IMR-90 (cell line): ENCODE measurements at regions not wholly inside any gene's neighbourhood (a gene's known extent, or its start where the extent isn't known, plus 50 kb on each side); places are given as distances from the start of the nearest gene placed in this dataset.

ENCODE experiments used
- ATAC-seq: fragments of 200-7000 bp; cut with Tn5 transposase; 2 replicates; pipeline ENCODE4 v1.9.1; 2020; ENCODE audit warnings: low read depth, mild to moderate bottlenecking, moderate library complexity
- BruUV-seq: library from RNA; stranded (reverse); fragments of 400-500 nt; replicated peaks from 2 replicates; lab custom pipeline; 2021; lab: Mats Ljungman, UMichigan
- CTCF ChIA-PET: fragments of 300-600 bp; formaldehyde crosslinking; extraction: SDS; loops from one replicate; lab custom pipeline; 2021; ENCODE audit warnings: antibody characterized with exemption; lab: Yijun Ruan, JAX
- POLR2A ChIA-PET: fragments of 300-600 bp; sonication (Branson Sonifier 250); formaldehyde crosslinking; loops from one replicate; lab custom pipeline; 2022; ENCODE audit warnings: antibody characterized with exemption; ENCODE audit not compliant: unreplicated experiment; lab: Charles Lee
- DNase-seq: peaks from one replicate; pipeline ENCODE4 v3.0.0; 2013
- H2AFZ ChIP-seq: replicated peaks from 2 replicates; pipeline ENCODE3; 2013; ENCODE audit warnings: low read length, mild to moderate bottlenecking; ENCODE audit not compliant: poor library complexity
- H2AK5ac ChIP-seq: 2 replicates; pipeline ENCODE4 v1.6.1; 2013; ENCODE audit warnings: low read depth, low read length, inconsistent platforms
- H2AK9ac ChIP-seq: replicated peaks from 2 replicates; pipeline ENCODE3; 2013; ENCODE audit warnings: mild to moderate bottlenecking, low read depth, low read length, moderate library complexity; ENCODE audit not compliant: poor library complexity
- H2BK120ac ChIP-seq: 2 replicates; pipeline ENCODE4 v1.6.1; 2013; ENCODE audit warnings: low read depth, low read length, inconsistent platforms
- H2BK15ac ChIP-seq: 3 replicates; pipeline ENCODE4 v1.6.1; 2013; ENCODE audit warnings: low read depth, low read length, inconsistent platforms
- H2BK20ac ChIP-seq: 2 replicates; pipeline ENCODE4 v1.6.1; 2013; ENCODE audit warnings: low read depth, mild to moderate bottlenecking, inconsistent platforms, low read length, moderate library complexity
- H2BK5ac ChIP-seq: 2 replicates; pipeline ENCODE4 v1.6.1; 2013; ENCODE audit warnings: mild to moderate bottlenecking, low read depth, low read length, inconsistent platforms; ENCODE audit not compliant: poor library complexity, severe bottlenecking
- H3K14ac ChIP-seq: replicated peaks from 2 replicates; pipeline ENCODE4 v1.6.1; 2013; ENCODE audit warnings: low read depth, low read length, inconsistent platforms
- H3K18ac ChIP-seq: 2 replicates; pipeline ENCODE4 v1.6.1; 2013; ENCODE audit warnings: low read depth, low read length, control low read depth
- H3K23ac ChIP-seq: 2 replicates; pipeline ENCODE4 v1.6.1; 2013; ENCODE audit warnings: low read depth, low read length, inconsistent platforms
- H3K27ac ChIP-seq: 2 replicates; pipeline ENCODE4 v1.5.1; 2013; ENCODE audit warnings: mild to moderate bottlenecking, control low read depth, low read length; ENCODE audit not compliant: insufficient read depth
- H3K27me3 ChIP-seq: 2 replicates; pipeline ENCODE4 v1.6.1; 2013; ENCODE audit warnings: low read length; ENCODE audit not compliant: control insufficient read depth, insufficient read depth
- H3K36me3 ChIP-seq: 2 replicates; pipeline ENCODE4 v1.6.1; 2013; ENCODE audit warnings: low read length, mixed read lengths; ENCODE audit not compliant: control insufficient read depth, insufficient read depth
- H3K4ac ChIP-seq: 2 replicates; pipeline ENCODE4 v1.6.1; 2013; ENCODE audit warnings: low read depth, low read length, inconsistent platforms
- H3K4me1 ChIP-seq: 2 replicates; pipeline ENCODE4 v1.6.1; 2013; ENCODE audit warnings: low read length, mixed read lengths; ENCODE audit not compliant: control insufficient read depth, insufficient read depth
- H3K4me2 ChIP-seq: 2 replicates; pipeline ENCODE4 v1.6.1; 2013; ENCODE audit warnings: low read depth, mild to moderate bottlenecking, control low read depth, low read length, moderate library complexity
- H3K4me3 ChIP-seq: 2 replicates; pipeline ENCODE4 v1.5.1; 2013; ENCODE audit warnings: low read depth, mild to moderate bottlenecking, control low read depth, low read length, moderate library complexity; ENCODE audit not compliant: insufficient read depth
- H3K56ac ChIP-seq: 2 replicates; pipeline ENCODE4 v1.6.1; 2013; ENCODE audit warnings: low read length, inconsistent platforms; ENCODE audit not compliant: insufficient read depth; ENCODE audit errors: extremely low read depth
- H3K79me1 ChIP-seq, 2 experiments: 2 replicates each; pipeline ENCODE4 v1.6.1; 2013; ENCODE audit warnings: low read length in 2 of 2, inconsistent platforms in 1 of 2, low read depth in 1 of 2
- H3K9ac ChIP-seq: 2 replicates; pipeline ENCODE4 v1.6.1; 2013; ENCODE audit warnings: low read depth, low read length, control low read depth
- H3K9me1 ChIP-seq: 2 replicates; pipeline ENCODE4 v1.6.1; 2013; ENCODE audit warnings: low read length, inconsistent platforms; ENCODE audit not compliant: insufficient read depth
- H3K9me3 ChIP-seq: 2 replicates; pipeline ENCODE4 v1.6.1; 2013; ENCODE audit warnings: low read length; ENCODE audit not compliant: control insufficient read depth, insufficient read depth
- H4K20me1 ChIP-seq: 2 replicates; pipeline ENCODE4 v1.6.1; 2013; ENCODE audit warnings: low read length, inconsistent platforms; ENCODE audit not compliant: insufficient read depth
- H4K5ac ChIP-seq: 2 replicates; pipeline ENCODE4 v1.6.1; 2013; ENCODE audit warnings: mild to moderate bottlenecking, low read depth, low read length, control low read depth
- H4K8ac ChIP-seq, 2 experiments: 2 replicates each; pipeline ENCODE4 v1.6.1; 2013; ENCODE audit warnings: low read depth in 2 of 2, low read length in 2 of 2, control low read depth in 1 of 2, inconsistent platforms in 1 of 2
- H4K91ac ChIP-seq: 2 replicates; pipeline ENCODE4 v1.6.1; 2013; ENCODE audit warnings: low read depth, low read length, inconsistent platforms; ENCODE audit not compliant: insufficient read depth
- CHD1 ChIP-seq: IDR thresholded peaks from 2 replicates; pipeline ENCODE4 v1.6.1; 2012; ENCODE audit warnings: low read depth, low read length, improper control_type of control experiment
- CTCF ChIP-seq: conservative IDR thresholded peaks from 2 replicates; pipeline ENCODE4 v1.5.1; 2012; ENCODE audit warnings: mild to moderate bottlenecking, low read depth, low read length, improper control_type of control experiment
- MAFK ChIP-seq: IDR thresholded peaks from 2 replicates; pipeline ENCODE4 v1.6.1; 2012; ENCODE audit warnings: low read depth, low read length, improper control_type of control experiment
- MAZ ChIP-seq: IDR thresholded peaks from 2 replicates; pipeline ENCODE4 v1.6.1; 2012; ENCODE audit warnings: low read depth, mild to moderate bottlenecking, low read length, improper control_type of control experiment, moderate library complexity, borderline replicate concordance
- MXI1 ChIP-seq: IDR thresholded peaks from 2 replicates; pipeline ENCODE4 v1.6.1; 2012; ENCODE audit warnings: low read depth, mild to moderate bottlenecking, low read length, moderate library complexity, borderline replicate concordance
- NFE2L2 ChIP-seq: fragments of 150-350 bp; IDR thresholded peaks from 2 replicates; pipeline ENCODE4 v1.6.1; 2016; ENCODE audit warnings: low read depth, mild to moderate bottlenecking, low read length
- POLR2A ChIP-seq: IDR thresholded peaks from 2 replicates; pipeline ENCODE4 v1.6.1; 2012; ENCODE audit warnings: mild to moderate bottlenecking, low read depth, low read length
- RAD21 ChIP-seq: IDR thresholded peaks from 2 replicates; pipeline ENCODE4 v1.6.1; 2012; ENCODE audit warnings: low read length, improper control_type of control experiment
- RFX5 ChIP-seq: IDR thresholded peaks from 2 replicates; pipeline ENCODE4 v1.8.0; 2012; ENCODE audit warnings: low read depth, mild to moderate bottlenecking, low read length, moderate library complexity
- SMC3 ChIP-seq: fragments of 150-350 bp; IDR thresholded peaks from 2 replicates; pipeline ENCODE4 v1.6.1; 2016; ENCODE audit warnings: low read depth, mild to moderate bottlenecking, antibody characterized with exemption, low read length, moderate library complexity
- WGBS, 2 experiments: methylation state at CpG; one replicate each; pipeline versions ENCODE4 v1.1.5 to v1.1.7; 2013; ENCODE audit warnings: missing lambda C conversion rate in 2 of 2; ENCODE audit not compliant: insufficient read length in 1 of 2; ENCODE audit errors: extremely low coverage in 2 of 2; 5-methylcytosine and 5-hydroxymethylcytosine counted together
- dilution Hi-C: fragments of 300-500 bp; cut with HindIII; formaldehyde crosslinking; loops from one replicate; pipeline ENCODE4 v1.14.3; 2018; ENCODE audit warnings: low sequenced_read_pairs; ENCODE audit not compliant: unreplicated experiment
- in situ Hi-C: fragments of 300-500 bp; cut with MboI; formaldehyde crosslinking; loops from 3 replicates; pipeline ENCODE4 v1.14.3; 2019; ENCODE audit warnings: low sequenced_read_pairs, inconsistent platforms, mixed read lengths
- intact Hi-C: fragments of 100-400 bp; cut with micrococcal nuclease; formaldehyde crosslinking; loops from 2 replicates; pipeline ENCODE4 v1.10.0; 2022
- TF ChIP-seq, protein P1 (sequence below): fragments of 150-350 bp; IDR thresholded peaks from 2 replicates; pipeline ENCODE4 v1.6.1; 2017; ENCODE audit warnings: mild to moderate bottlenecking, antibody characterized with exemption, low read length, low read depth

GRCh38 chr14:58814466-58814865 is 176.7 kb downstream of the DACT1 start:
- no peak overlapping the region for H3K4ac ChIP-seq
- H3K4me3 ChIP-seq = no peak overlapping the region
- intact Hi-C loops (no loop called here), dilution Hi-C loops (no loop called here), in situ Hi-C loops (no loop called here)
- no peak overlapping the region for H2AK5ac ChIP-seq
- no peak overlapping the region for H3K14ac ChIP-seq
- H3K23ac ChIP-seq = no peak overlapping the region
- no peak overlapping the region for H2BK15ac ChIP-seq
- ATAC-seq (no peak), DNase-seq (no peak)
- no peak overlapping the region for H2BK20ac ChIP-seq
- 0 out of 2 replicates have a peak, but pooled peaks cover 2% of the 10 kb centered on the region for H3K27me3 ChIP-seq
- H3K27ac ChIP-seq = no peak overlapping the region
- CTCF ChIA-PET = interaction anchor here (0.8 kb wide), 1 partner anchor 207 kb away, joined by 4 read pairs; no protein-coding TSS in a partner anchor
- no peak overlapping the region for H4K5ac ChIP-seq
- H3K9me1 ChIP-seq = 0 out of 2 replicates have a peak, but pooled peaks cover 2% of the 10 kb centered on the region
- no CpG with 5 or more reads among the region's 3 CpGs for WGBS, 2 experiments
- TF ChIP-seq CTCF (no peak), MXI1 (no peak), RFX5 (no peak), SMC3 (no peak), CHD1 (no peak), RAD21 (no peak), MAZ (no peak), MAFK (no peak), NFE2L2 (no peak), POLR2A (no peak)
- TF ChIP-seq, protein P1, sequence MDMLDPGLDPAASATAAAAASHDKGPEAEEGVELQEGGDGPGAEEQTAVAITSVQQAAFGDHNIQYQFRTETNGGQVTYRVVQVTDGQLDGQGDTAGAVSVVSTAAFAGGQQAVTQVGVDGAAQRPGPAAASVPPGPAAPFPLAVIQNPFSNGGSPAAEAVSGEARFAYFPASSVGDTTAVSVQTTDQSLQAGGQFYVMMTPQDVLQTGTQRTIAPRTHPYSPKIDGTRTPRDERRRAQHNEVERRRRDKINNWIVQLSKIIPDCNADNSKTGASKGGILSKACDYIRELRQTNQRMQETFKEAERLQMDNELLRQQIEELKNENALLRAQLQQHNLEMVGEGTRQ = no peak
- H4K20me1 ChIP-seq = no peaks in the 10 kb centered on the region
- H3K36me3 ChIP-seq = no peaks in the 10 kb centered on the region
- H3K4me1 ChIP-seq = peaks cover 2% of the 10 kb centered on the region
- no peak overlapping the region for H4K8ac ChIP-seq
- no peak overlapping the region for H3K4me2 ChIP-seq
- H3K56ac ChIP-seq = no peak overlapping the region
- H3K9me3 ChIP-seq = no peaks in the 10 kb centered on the region
- H3K18ac ChIP-seq = no peak overlapping the region
- no peak overlapping the region for H2BK120ac ChIP-seq
- no TSS peak for BruUV-seq
- H2BK5ac ChIP-seq = no peak overlapping the region
- no peak overlapping the region for H4K91ac ChIP-seq
- H2AK9ac ChIP-seq = no peak overlapping the region
- no peak overlapping the region for H2AFZ ChIP-seq
- H3K9ac ChIP-seq = no peak overlapping the region
- H3K79me1 ChIP-seq = no peaks in the 10 kb centered on the region
- POLR2A ChIA-PET = no interaction called here
